ENCODE measurements at regions not wholly inside any gene's neighbourhood (a gene's known extent, or its start where the extent isn't known, plus 50 kb on each side); places are given as distances from the start of the nearest gene placed in this dataset.

DNA sequence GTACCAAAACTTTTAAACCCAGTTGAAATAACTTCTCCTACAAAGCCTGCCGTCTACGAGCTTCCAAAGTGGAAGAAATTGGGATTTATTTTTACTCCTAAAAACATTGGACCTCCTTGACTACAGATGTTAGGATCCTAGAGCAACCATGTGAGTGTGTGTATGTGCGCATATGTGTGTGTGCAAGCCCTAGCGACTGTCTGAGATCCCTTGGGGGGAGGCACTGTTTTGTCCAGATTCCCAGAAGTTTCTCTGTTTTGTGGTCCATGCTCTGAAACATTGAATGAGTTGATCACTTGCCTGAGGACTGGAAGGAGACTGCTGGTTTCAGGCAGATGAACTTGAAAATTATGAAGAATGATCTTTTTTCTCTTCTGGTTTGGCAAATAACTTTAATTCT, 312.3 kb upstream of the ZNF32 start:
- no peak for DNase-seq (ENCODE audit: low spot score)
- intact Hi-C loops (cut with DNase I), result no loop called here

DNA sequence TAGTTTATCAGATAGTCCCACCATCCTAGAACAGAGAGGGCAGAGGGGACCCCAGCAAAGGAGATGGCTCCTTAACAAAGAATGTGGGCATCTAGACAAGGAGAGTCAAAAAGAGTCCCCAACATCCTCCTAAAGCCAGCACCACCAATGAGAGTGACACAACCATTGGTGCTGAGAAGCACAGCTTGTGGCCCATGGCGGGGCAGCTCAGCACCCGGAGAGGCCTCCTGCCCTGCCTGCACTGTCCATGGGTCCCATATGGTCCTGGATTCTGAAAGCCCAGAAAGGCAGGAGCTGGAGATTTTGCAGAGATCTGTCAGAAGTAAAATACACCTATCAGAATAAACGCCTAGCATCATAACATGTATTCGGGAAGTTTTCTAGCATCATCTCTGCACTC, 311.8 kb upstream of the ZNF32 start:
- intact Hi-C loops (cut with DNase I), result no loop called here

GRCh38 chr10:43960135-43960415, 311.4 kb upstream of the ZNF32 start:
- intact Hi-C loops (cut with DNase I), result no loop called here
- no peak for DNase-seq (ENCODE audit: low spot score)

More for the DNA sequence above, 311.8 kb upstream of the ZNF32 start:
- DNase-seq (ENCODE audit: low spot score), result no peak

GRCh38 chr10:43959364-43960134, 310.9 kb upstream of the ZNF32 start:
- intact Hi-C loops (cut with DNase I), result no loop called here
- DNase-seq (ENCODE audit: low spot score), result no peak

- no peak for DNase-seq (ENCODE audit: low spot score)
- intact Hi-C loops (cut with DNase I), result no loop called here
Observed at GRCh38 chr10:43958964-43959363, 310.3 kb upstream of the ZNF32 start.

- no peak for DNase-seq (ENCODE audit: low spot score)
Observed at GRCh38 chr10:43958071-43958432, 309.4 kb upstream of the ZNF32 start.

GRCh38 chr10:43957267-43958070, 308.8 kb upstream of the ZNF32 start:
- DNase-seq (ENCODE audit: low spot score), result no peak
- intact Hi-C loops (cut with DNase I), result no loop called here

More at GRCh38 chr10:43958071-43958432, 309.4 kb upstream of the ZNF32 start:
- intact Hi-C loops (cut with DNase I), result no loop called here

DNA sequence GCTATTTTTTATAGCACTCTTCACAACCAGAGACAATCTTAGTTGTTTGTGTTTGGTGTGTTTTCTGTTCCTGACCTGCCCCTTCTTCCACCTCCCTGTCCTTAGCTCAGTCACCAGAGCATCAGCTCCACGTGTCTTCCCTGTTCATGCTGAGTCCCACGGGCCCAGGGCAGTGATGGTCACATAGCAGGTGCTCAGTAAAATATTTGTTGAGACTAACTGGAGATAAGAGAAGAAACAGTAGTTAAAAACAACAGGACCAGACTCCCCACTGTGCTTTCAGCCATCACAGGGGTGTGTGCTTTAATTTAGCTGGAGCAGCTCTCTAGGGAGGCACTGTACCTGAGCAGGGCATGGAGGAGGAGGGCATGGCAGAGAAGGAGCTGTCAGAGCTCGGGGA, 307.3 kb upstream of the ZNF32 start:
- intact Hi-C loops (cut with DNase I), result no loop called here
- no peak for DNase-seq (ENCODE audit: low spot score)

DNA sequence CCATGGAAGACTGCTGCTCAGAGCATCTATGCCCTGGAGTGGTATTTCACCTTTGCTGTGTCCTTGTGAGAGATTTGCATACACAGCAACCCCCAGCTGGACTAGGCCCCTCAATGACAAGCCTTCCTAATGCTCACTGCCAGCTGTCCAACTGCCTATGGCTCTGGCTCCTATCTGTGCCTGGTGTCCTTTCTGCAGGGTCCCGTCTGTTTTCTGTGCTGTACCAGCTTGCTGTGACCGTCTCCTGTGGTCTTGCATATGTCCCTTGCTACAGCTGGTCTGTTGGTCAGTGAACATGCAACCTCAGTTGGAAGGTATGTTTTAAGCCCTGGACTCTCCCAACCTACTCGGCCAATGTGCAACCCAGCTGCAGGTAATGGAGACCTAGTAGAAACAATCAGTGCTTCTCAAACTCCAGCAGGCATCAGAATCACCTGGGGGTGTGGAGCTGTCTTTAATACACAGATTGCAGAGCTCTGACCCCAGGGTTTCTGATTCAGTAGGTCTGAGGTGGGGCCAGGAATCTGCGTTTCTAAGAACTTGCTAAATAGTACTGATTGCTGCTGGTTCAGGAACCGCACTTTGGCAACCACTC, 306.4 kb upstream of the ZNF32 start:
- DNase-seq (ENCODE audit: low spot score), result no peak
- intact Hi-C loops (cut with DNase I), result no loop called here

GRCh38 chr10:43953672-43954071, 305.0 kb upstream of the ZNF32 start:
- intact Hi-C loops (cut with DNase I), result no loop called here
- no peak for DNase-seq (ENCODE audit: low spot score)

DNA sequence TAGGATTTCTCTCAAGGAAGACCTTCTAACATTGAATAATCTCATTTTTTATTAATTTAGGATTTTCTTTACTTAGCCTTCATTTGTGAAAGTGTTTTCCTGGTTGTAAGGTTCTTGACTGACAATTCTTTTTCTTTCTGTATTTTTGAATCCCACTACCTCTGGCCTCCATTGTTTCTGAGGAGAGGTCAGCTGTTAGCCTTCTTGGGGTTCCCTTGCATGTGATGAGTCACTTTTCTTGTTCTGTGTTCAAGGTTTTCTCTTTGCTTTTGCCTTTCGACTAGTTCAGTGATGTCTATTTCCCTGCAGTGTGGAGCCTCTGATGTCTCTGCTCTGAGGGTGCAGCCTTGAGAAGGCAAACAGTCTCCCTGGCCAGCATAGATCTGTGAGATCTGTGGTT, 304.1 kb upstream of the ZNF32 start:
- DNase-seq (ENCODE audit: low spot score), result no peak
- intact Hi-C loops (cut with DNase I), result no loop called here

DNA sequence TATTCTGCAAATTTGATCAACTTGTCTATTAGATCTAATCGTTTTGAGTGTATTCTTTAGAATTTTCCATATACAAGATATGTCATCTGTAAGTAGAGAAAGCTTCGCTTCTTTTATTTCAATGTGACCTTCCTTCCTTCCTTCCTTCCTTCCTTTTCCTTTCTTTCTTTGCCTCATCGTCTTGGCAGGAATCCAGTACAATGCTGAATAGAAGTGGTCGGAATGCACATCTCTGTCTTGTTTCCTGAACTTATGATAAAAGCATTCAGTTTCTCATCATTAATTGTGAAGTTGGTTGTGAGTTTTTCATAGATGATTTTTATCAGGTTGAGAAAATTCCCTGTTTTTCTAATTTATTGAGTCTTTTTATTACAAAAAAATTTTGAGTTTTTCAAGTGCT, 300.7 kb upstream of the ZNF32 start:
- intact Hi-C loops (cut with DNase I), result no loop called here

DNA sequence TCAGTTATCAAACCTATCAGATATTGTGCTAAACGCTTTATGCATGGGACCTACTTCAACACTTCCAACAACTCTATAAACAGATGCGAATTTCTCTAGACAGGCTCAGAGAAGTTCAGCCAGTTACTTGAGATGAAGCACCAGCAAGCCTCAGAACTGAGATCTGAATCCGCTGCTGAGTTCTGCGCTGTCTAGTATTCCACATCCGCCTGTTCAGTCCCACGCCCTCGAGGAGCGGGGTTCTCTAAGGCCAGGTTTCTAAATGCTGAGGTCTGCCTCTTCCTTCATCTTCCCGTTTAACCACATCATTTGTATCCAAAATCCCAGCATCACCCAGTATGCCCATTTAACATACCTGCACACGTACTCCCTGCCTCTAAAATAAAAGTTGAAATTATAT, 297.8 kb upstream of the ZNF32 start:
- intact Hi-C loops (cut with DNase I), result no loop called here
- no peak for DNase-seq (ENCODE audit: low spot score)

More for the DNA sequence above, 300.7 kb upstream of the ZNF32 start:
- no peak for DNase-seq (ENCODE audit: low spot score)

- DNase-seq (ENCODE audit: low spot score), result no peak
- intact Hi-C loops (cut with DNase I), result no loop called here
Observed at GRCh38 chr10:43945908-43946307, 297.2 kb upstream of the ZNF32 start.

DNA sequence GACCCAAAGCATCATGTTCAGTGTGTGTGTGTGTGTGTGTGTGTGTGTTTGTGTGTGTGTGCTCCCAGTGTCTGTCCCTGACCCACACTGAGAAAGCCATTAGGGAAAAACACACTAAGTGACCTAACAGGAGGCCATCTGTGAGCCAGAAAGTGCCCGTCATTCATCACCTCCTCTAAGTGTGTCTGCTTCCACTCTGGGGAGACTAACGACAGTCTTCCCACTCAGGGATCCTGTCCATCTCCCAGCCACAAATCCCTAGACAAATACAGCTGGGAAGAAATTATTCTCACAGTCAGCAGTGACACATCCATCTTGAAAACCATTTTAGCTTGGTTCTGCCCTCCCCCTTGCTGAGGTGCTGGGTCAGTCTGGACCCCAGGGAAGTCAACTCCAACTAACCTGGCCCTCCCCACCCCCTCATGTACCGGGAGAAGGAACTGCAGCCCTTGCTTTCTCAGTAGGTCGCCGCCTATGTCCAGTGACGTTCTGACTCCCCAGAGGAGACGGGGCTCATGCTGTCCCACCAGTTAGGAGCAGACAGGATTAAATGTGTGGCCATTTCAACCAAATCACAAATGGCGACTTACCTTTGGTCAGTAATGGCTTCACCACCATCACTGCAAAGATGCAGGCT, 296.5 kb upstream of the ZNF32 start:
- DNase-seq (ENCODE audit: low spot score), result no peak
- intact Hi-C loops (cut with DNase I), result no loop called here

DNA sequence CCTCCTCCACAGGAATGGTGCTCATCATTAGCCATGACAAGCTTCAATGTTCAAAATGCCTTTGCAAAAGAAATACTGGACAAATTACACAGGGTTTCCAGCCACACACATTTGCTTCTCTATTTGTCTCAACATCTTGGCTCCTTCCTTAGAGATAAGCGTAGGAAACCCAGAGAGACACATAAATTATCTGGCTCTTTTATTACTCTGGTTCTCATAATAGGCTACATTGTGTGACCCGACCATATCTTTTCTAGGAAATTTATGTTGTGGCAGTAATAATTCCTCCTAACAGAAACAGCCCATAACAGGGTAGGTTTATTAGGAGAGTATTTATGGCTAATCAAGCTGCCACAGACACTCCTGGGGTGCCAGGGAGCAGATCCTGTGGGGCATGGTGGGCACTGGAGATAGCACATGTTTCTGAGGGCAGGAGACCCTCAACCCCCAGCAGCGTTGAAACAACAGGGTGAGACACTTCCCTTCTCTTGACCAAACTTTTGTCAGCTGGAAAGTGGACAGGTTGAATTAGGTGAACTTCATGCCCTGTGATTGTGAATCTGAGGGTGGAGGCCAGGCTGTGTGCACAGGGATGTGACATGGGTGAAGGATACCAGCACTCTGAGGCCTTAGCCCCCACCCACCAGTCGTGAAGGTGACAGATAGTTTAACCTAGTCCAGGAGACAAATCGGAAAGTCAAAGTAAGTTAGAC, 295.9 kb upstream of the ZNF32 start:
- intact Hi-C loops (cut with DNase I), result no loop called here
- DNase-seq (ENCODE audit: low spot score), result no peak

- no peak for DNase-seq (ENCODE audit: low spot score)
- intact Hi-C loops (cut with DNase I), result no loop called here
Observed at GRCh38 chr10:43943818-43944360, 295.2 kb upstream of the ZNF32 start.

GRCh38 chr10:43943119-43943817, 294.6 kb upstream of the ZNF32 start:
- intact Hi-C loops (cut with DNase I), result no loop called here
- no peak for DNase-seq (ENCODE audit: low spot score)
